Dedifferentiated amniotic fluid mesenchymal stem cell (primary cell): ENCODE measurements at regions not wholly inside any gene's neighbourhood (a gene's known extent, or its start where the extent isn't known, plus 50 kb on each side); places are given as distances from the start of the nearest gene placed in this dataset.

Experiments
- DNase-seq: peaks from one replicate; pipeline ENCODE4 v3.0.0-alpha.2; 2016; ENCODE audit errors: extremely low spot score

DNA sequence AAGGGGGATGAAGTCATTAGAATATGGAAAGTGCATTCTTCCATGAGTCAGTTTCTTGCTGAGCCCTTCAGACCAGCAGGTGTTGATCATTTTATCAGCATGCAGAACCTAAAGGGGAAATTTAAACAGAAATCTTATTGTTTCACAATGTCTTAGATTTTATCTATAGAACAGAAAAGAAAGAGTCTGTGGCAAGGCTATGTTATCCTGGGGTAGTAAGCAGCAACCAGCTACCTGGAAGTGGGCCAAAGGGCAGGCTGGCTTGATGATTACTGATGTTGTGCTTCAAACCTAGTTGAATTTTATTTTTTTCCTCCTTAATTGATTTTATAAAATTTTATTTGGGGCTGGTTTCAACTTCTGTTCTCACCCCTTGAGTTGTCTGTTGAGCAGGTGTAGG lies 101.5 kb downstream of the LRRC70 start:
- DNase-seq: no peak
